A549 (cell line): ENCODE measurements at regions not wholly inside any gene's neighbourhood (a gene's known extent, or its start where the extent isn't known, plus 50 kb on each side); places are given as distances from the start of the nearest gene placed in this dataset.

Source experiments
- ATAC-seq, 2 experiments: fragments of 200-7000 bp in 1 of 2; fragments of >200 bp in 1 of 2; cut with Nextera tagmentation in 1 of 2; cut with Tn5 transposase in 1 of 2; 3 replicates each; pipeline versions ENCODE4 v1.8.0 to v1.9.1; 2018 to 2020; ENCODE audit warnings: mild to moderate bottlenecking in 1 of 2, moderate library complexity in 1 of 2
- CTCF ChIA-PET: fragments of 300-600 bp; sonication (Branson Sonifier 250); formaldehyde crosslinking; extraction: SDS; loops from one replicate; lab custom pipeline; 2021; ENCODE audit warnings: antibody characterized with exemption, inconsistent platforms; lab: Yijun Ruan, JAX
- POLR2A ChIA-PET: fragments of 350-600 bp; formaldehyde crosslinking; extraction: SDS; loops from one replicate; lab custom pipeline; 2021; ENCODE audit warnings: antibody characterized with exemption, inconsistent platforms; lab: Yijun Ruan, JAX
- DNase-seq, 2 experiments: peaks; one replicate each; pipeline versions ENCODE4 v3.0.0 to v3.0.0-alpha.2; 2011 to 2016; ENCODE audit warnings: low read depth in 1 of 2, low spot score in 1 of 2
- FAIRE-seq: peaks from 2 replicates; lab custom pipeline; 2011; peaks lifted over from hg19 to GRCh38; lab: Jason Lieb, UNC
- H3K27ac ChIP-seq, 2 experiments: fragments of >200 bp; sonication (Bioruptor Twin); formaldehyde crosslinking; 3 replicates each; pipeline ENCODE4 v1.5.1; 2016 to 2017
- H3K4me1 ChIP-seq: fragments of >200 bp; sonication (Bioruptor Twin); formaldehyde crosslinking; 3 replicates; pipeline ENCODE4 v1.6.1; 2016
- H3K4me2 ChIP-seq: fragments of >200 bp; sonication (Bioruptor Twin); formaldehyde crosslinking; 3 replicates; pipeline ENCODE4 v1.6.1; 2016
- H3K4me3 ChIP-seq: fragments of >200 bp; sonication (Bioruptor Twin); formaldehyde crosslinking; 3 replicates; pipeline ENCODE4 v1.5.1; 2016
- H3K9me3 ChIP-seq: fragments of >200 bp; sonication (Bioruptor Twin); formaldehyde crosslinking; 3 replicates; pipeline ENCODE4 v1.6.1; 2016
- BCL3 ChIP-seq: fragments of >200 bp; sonication (Bioruptor Twin); formaldehyde crosslinking; IDR thresholded peaks from 3 replicates; pipeline ENCODE4 v1.6.1; 2016
- BHLHE40 ChIP-seq: IDR thresholded peaks from 2 replicates; pipeline ENCODE4 v1.6.1; 2012; ENCODE audit warnings: low read depth, low read length, inconsistent platforms
- CBX2 ChIP-seq: fragments of 200-600 bp; sonication (generic); IDR thresholded peaks from 2 replicates; pipeline ENCODE4 v1.6.1; 2016; ENCODE audit warnings: low read depth, mild to moderate bottlenecking, borderline replicate concordance
- CHD2 ChIP-seq: fragments of 150-350 bp; IDR thresholded peaks from 2 replicates; pipeline ENCODE4 v1.6.1; 2014; ENCODE audit warnings: low read length; ENCODE audit not compliant: partially characterized antibody
- CHD4 ChIP-seq: fragments of 200-600 bp; sonication (generic); IDR thresholded peaks from 2 replicates; pipeline ENCODE4 v1.6.1; 2016; ENCODE audit warnings: antibody characterized with exemption, mild to moderate bottlenecking, borderline replicate concordance
- EHMT2 ChIP-seq: fragments of 200-600 bp; sonication (generic); IDR thresholded peaks from 2 replicates; pipeline ENCODE4 v1.6.1; 2016; ENCODE audit warnings: antibody characterized with exemption, low read depth, mild to moderate bottlenecking, moderate library complexity
- FOSB ChIP-seq: fragments of 250-450 bp; sonication (Bioruptor Pico); IDR thresholded peaks from 2 replicates; pipeline ENCODE4 v1.5.0; 2020; ENCODE audit warnings: mild to moderate bottlenecking, moderate library complexity
- GATA3 ChIP-seq: IDR thresholded peaks from 2 replicates; pipeline ENCODE4 v1.6.1; 2012; ENCODE audit warnings: borderline replicate concordance
- HDAC2 ChIP-seq: fragments of 200-600 bp; sonication (generic); IDR thresholded peaks from 2 replicates; pipeline ENCODE4 v1.6.1; 2016
- HES2 ChIP-seq: fragments of >200 bp; sonication (Bioruptor Twin); formaldehyde crosslinking; IDR thresholded peaks from 2 replicates; pipeline ENCODE4 v1.6.1; 2016
- HEYL ChIP-seq: fragments of 250-450 bp; sonication (Bioruptor Pico); IDR thresholded peaks from 2 replicates; pipeline ENCODE4 v1.8.0; 2021; ENCODE audit warnings: mild to moderate bottlenecking, moderate library complexity
- HOXA7 ChIP-seq: fragments of 250-450 bp; sonication (Bioruptor Pico); IDR thresholded peaks from 2 replicates; pipeline ENCODE4 v1.5.0; 2020; ENCODE audit warnings: mild to moderate bottlenecking, moderate library complexity
- HOXB13 ChIP-seq: fragments of 250-450 bp; sonication (Bioruptor Pico); IDR thresholded peaks from 2 replicates; pipeline ENCODE4 v1.5.0; 2020; ENCODE audit warnings: low read depth, mild to moderate bottlenecking, moderate library complexity
- KDM5A ChIP-seq: fragments of 200-600 bp; sonication (generic); IDR thresholded peaks from 2 replicates; pipeline ENCODE4 v1.6.1; 2016; ENCODE audit warnings: antibody characterized with exemption, mild to moderate bottlenecking
- MYC ChIP-seq: IDR thresholded peaks from 2 replicates; pipeline ENCODE4 v1.6.1; 2012; ENCODE audit warnings: mild to moderate bottlenecking, inconsistent platforms, low read length, improper control_type of control experiment, borderline replicate concordance
- NFE2L2 ChIP-seq: fragments of 150-350 bp; conservative IDR thresholded peaks from 2 replicates; pipeline ENCODE4 v1.6.1; 2014; ENCODE audit warnings: low read length
- PHF8 ChIP-seq: fragments of 200-600 bp; sonication (generic); IDR thresholded peaks from 2 replicates; pipeline ENCODE4 v1.6.1; 2016; ENCODE audit warnings: low read depth, mild to moderate bottlenecking, antibody characterized with exemption, moderate library complexity, borderline replicate concordance
- POLR2A ChIP-seq: IDR thresholded peaks from 2 replicates; pipeline ENCODE4 v1.6.1; 2012; ENCODE audit warnings: mild to moderate bottlenecking, low read length
- RAD21 ChIP-seq, 2 experiments: fragments of >200 bp in 1 of 2; sonication (Bioruptor Twin) in 1 of 2; formaldehyde crosslinking in 1 of 2; IDR thresholded peaks in 1 of 2; conservative IDR thresholded peaks in 1 of 2; 2 replicates in 1 of 2; 3 replicates in 1 of 2; pipeline ENCODE4 v1.6.1; 2012 to 2018; ENCODE audit warnings: inconsistent platforms in 1 of 2
- RARB ChIP-seq: fragments of 250-450 bp; sonication (Bioruptor Pico); IDR thresholded peaks from 2 replicates; pipeline ENCODE4 v1.8.0; 2021; ENCODE audit warnings: mild to moderate bottlenecking, moderate library complexity
- RFX5 ChIP-seq: fragments of 450-650 bp; IDR thresholded peaks from 2 replicates; pipeline ENCODE4 v1.7.1; 2014; ENCODE audit warnings: antibody characterized with exemption, mild to moderate bottlenecking, moderate library complexity
- TP53 ChIP-seq: fragments of 250-450 bp; sonication (Bioruptor Pico); IDR thresholded peaks from 2 replicates; pipeline ENCODE4 v1.5.0; 2021; ENCODE audit warnings: mild to moderate bottlenecking, moderate library complexity
- USF2 ChIP-seq: fragments of 450-650 bp; IDR thresholded peaks from 2 replicates; pipeline ENCODE4 v1.6.1; 2014; ENCODE audit warnings: antibody characterized with exemption
- ZNF302 ChIP-seq: fragments of 250-450 bp; sonication (Bioruptor Pico); IDR thresholded peaks from 2 replicates; pipeline ENCODE4 v1.9.0; 2021; ENCODE audit warnings: inconsistent platforms, mild to moderate bottlenecking, moderate library complexity
- whole genome bisulfite sequencing: methylation state at CpG from one replicate; pipeline ENCODE4 v1.1.6; 2017; ENCODE audit errors: missing lambda C conversion rate; 5-methylcytosine and 5-hydroxymethylcytosine counted together
- TF ChIP-seq, protein P1 (sequence below): IDR thresholded peaks from 2 replicates; pipeline ENCODE4 v1.6.1; 2012

DNA sequence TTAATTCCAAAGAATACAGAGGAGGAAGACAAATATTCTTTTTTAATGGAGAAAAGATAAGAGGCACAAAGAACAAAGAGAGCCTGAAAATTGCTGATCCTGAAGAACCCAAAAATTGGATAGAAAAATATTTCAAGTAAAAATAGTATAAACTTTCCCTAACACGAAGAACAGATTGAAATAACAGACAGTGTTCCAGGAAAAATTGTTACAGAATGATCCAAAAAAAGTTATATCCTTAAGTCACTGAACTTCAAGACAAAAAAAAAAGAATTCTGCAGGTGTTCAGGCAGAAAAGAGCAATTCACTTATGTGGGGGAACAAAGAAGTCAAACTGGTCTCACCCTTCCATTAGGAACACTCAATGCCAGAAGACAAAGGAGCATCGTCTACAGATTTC lies 160.2 kb downstream of the KLF12 start:
- 81% methylated on average over 2 of the region's 2 CpGs for WGBS
- H3K27ac ChIP-seq = no peak overlapping the region
- POLR2A ChIA-PET = no interaction called here
- H3K4me1 ChIP-seq = no peaks in the 10 kb centered on the region
- TF ChIP-seq HEYL (CRISPR knock-in tag) = no peak
- no peak for TF ChIP-seq BCL3
- TF ChIP-seq NFE2L2 = no peak
- no peak for TF ChIP-seq POLR2A
- TF ChIP-seq RFX5 = no peak
- TF ChIP-seq GATA3 = no peak
- TF ChIP-seq BHLHE40 = no peak
- TF ChIP-seq, all 56 proteins: peak for 0
- FAIRE-seq (no peak), ATAC-seq (no peak), DNase-seq (no peak)
- Histone ChIP-seq H3K4me3 (no peak overlapping the region), H3K4me2 (no peak overlapping the region), H3K9me3 (no peaks in the 10 kb centered on the region)
- CTCF ChIA-PET = no interaction called here

DNA sequence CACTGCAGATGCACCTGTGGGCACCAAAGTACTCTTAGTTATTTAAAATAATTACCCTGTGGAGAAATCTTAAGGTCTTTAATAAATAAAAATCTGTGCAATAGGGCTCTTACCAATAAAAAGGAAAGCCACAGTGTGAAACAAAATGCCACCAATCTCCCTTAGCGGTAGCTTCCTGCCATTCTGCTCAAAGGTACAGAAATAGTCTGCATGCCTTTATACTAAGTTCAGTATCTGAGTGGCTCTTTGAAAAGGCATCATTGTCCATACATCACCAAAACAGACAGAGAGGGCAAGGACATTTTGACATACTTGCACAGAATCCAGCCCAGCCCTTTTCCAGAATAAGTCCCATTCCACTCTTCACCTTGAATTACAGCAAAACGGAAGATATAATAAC lies 161.0 kb downstream of the KLF12 start:
- no peak overlapping the region for H3K4me3 ChIP-seq
- DNase-seq (no peak), FAIRE-seq (no peak), ATAC-seq (no peak)
- no peak for TF ChIP-seq CHD2
- TF ChIP-seq HES2 = no peak
- no peak for TF ChIP-seq HDAC2
- TF ChIP-seq FOSB (CRISPR knock-in tag) = no peak
- no peak for TF ChIP-seq CBX2
- TF ChIP-seq RARB (CRISPR knock-in tag) = no peak
- no peak for TF ChIP-seq BHLHE40
- no peak for TF ChIP-seq HOXB13 (CRISPR knock-in tag)
- TF ChIP-seq RAD21 (conservative IDR thresholded peaks at IDR 0.05 in 1 of 2, IDR thresholded peaks at IDR 0.05 in 1 of 2) = no peak
- no peak for TF ChIP-seq EHMT2
- TF ChIP-seq, protein P1, sequence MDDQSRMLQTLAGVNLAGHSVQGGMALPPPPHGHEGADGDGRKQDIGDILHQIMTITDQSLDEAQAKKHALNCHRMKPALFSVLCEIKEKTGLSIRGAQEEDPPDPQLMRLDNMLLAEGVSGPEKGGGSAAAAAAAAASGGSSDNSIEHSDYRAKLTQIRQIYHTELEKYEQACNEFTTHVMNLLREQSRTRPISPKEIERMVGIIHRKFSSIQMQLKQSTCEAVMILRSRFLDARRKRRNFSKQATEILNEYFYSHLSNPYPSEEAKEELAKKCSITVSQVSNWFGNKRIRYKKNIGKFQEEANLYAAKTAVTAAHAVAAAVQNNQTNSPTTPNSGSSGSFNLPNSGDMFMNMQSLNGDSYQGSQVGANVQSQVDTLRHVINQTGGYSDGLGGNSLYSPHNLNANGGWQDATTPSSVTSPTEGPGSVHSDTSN = no peak
- no peak for TF ChIP-seq CHD4
- POLR2A ChIA-PET = no interaction called here
- H3K4me2 ChIP-seq = no peak overlapping the region
- CTCF ChIA-PET = no interaction called here
- 82% methylated on average over 2 of the region's 2 CpGs for WGBS
- H3K9me3 ChIP-seq = no peaks in the 10 kb centered on the region
- H3K27ac ChIP-seq = no peak overlapping the region
- no peaks in the 10 kb centered on the region for H3K4me1 ChIP-seq

DNA sequence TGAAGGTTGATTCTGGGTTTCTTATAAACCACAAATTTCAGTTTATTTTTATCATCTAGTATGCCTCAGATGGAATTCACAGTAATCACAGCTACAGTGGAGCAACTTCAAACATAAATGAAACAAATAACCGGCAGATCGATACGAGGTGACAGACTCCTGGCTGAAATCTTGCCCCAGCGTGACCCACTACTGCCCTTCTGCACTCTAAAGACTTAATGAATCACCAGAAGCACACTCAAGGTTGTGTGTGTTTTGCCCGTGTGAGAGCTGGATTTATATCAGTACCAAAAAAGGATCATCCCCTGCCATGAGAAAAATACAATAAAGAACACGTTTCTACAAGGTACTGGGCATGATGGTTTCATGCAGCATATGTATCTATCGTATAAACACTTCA lies 161.7 kb downstream of the KLF12 start:
- WGBS = 76% methylated on average over 7 of the region's 7 CpGs
- Histone ChIP-seq H3K27ac (no peak overlapping the region), H3K4me3 (no peak overlapping the region), H3K4me2 (no peak overlapping the region), H3K9me3 (no peaks in the 10 kb centered on the region), H3K4me1 (no peaks in the 10 kb centered on the region)
- ChIA-PET CTCF (no interaction called here), POLR2A (no interaction called here)
- DNase-seq (no peak), FAIRE-seq (no peak), ATAC-seq (no peak)
- no peak for TF ChIP-seq TP53 (CRISPR knock-in tag)
- no peak for TF ChIP-seq ZNF302 (CRISPR knock-in tag)
- no peak for TF ChIP-seq USF2
- no peak for TF ChIP-seq HOXA7 (CRISPR knock-in tag)
- TF ChIP-seq KDM5A = no peak
- TF ChIP-seq PHF8 = no peak
- TF ChIP-seq MYC = no peak
